Astrocyte (in vitro differentiated cells and primary cell): ENCODE measurements at regions not wholly inside any gene's neighbourhood (a gene's known extent, or its start where the extent isn't known, plus 50 kb on each side); places are given as distances from the start of the nearest gene placed in this dataset.
"Not testable (repeated sequence)": the region's sequence is repeated elsewhere in the genome, so short reads cannot be mapped to it uniquely, and the experiment has no call there.

ENCODE experiments used
- DNase-seq: peaks from one replicate; pipeline ENCODE4 v3.0.0-alpha.2; 2010; ENCODE audit warnings: low read depth
- FAIRE-seq: peaks from 2 replicates; lab custom pipeline; 2011; peaks lifted over from hg19 to GRCh38; lab: Jason Lieb, UNC
- H2AFZ ChIP-seq: 2 replicates; pipeline ENCODE4 v1.6.0; 2012; ENCODE audit warnings: low read depth, low read length, inconsistent platforms
- H3K27ac ChIP-seq: 2 replicates; pipeline ENCODE4 v1.5.1; 2011; ENCODE audit warnings: low read depth, low read length, inconsistent platforms
- H3K27me3 ChIP-seq: 2 replicates; pipeline ENCODE4 v1.6.0; 2011; ENCODE audit warnings: low read length, inconsistent platforms; ENCODE audit not compliant: insufficient read depth
- H3K36me3 ChIP-seq: 2 replicates; pipeline ENCODE4 v1.5.1; 2011; ENCODE audit warnings: low read length, inconsistent platforms; ENCODE audit not compliant: insufficient read depth
- H3K4me1 ChIP-seq: 2 replicates; pipeline ENCODE4 v1.5.1; 2011; ENCODE audit warnings: low read length, inconsistent platforms; ENCODE audit not compliant: insufficient read depth
- H3K4me2 ChIP-seq: 2 replicates; pipeline ENCODE4 v1.6.0; 2012; ENCODE audit warnings: low read length, inconsistent platforms
- H3K4me3 ChIP-seq: 2 replicates; pipeline ENCODE4 v1.5.1; 2011; ENCODE audit warnings: low read depth, mild to moderate bottlenecking, low read length, inconsistent platforms; ENCODE audit not compliant: insufficient read depth
- H3K79me2 ChIP-seq: 2 replicates; pipeline ENCODE4 v1.6.0; 2012; ENCODE audit warnings: mild to moderate bottlenecking, low read length, inconsistent platforms; ENCODE audit not compliant: insufficient read depth
- H3K9ac ChIP-seq: 2 replicates; pipeline ENCODE4 v1.6.0; 2012; ENCODE audit warnings: mild to moderate bottlenecking, low read length, inconsistent platforms
- H3K9me3 ChIP-seq: 2 replicates; pipeline ENCODE4 v1.5.1; 2012; ENCODE audit warnings: low read depth, mild to moderate bottlenecking, low read length, inconsistent platforms; ENCODE audit not compliant: insufficient read depth
- H4K20me1 ChIP-seq: 2 replicates; pipeline ENCODE4 v1.6.0; 2012; ENCODE audit warnings: low read length, inconsistent platforms; ENCODE audit not compliant: insufficient read depth
- H3K27ac Mint-ChIP-seq: one replicate; pipeline ENCODE4 v1.8.0; 2021; ENCODE audit warnings: mild to moderate bottlenecking, mixed read lengths; ENCODE audit not compliant: unreplicated experiment
- H3K27me3 Mint-ChIP-seq: one replicate; pipeline ENCODE4 v1.8.0; 2021; ENCODE audit warnings: low read depth, mixed read lengths; ENCODE audit not compliant: unreplicated experiment
- H3K36me3 Mint-ChIP-seq: one replicate; pipeline ENCODE4 v1.8.0; 2021; ENCODE audit warnings: low read depth, mixed read lengths; ENCODE audit not compliant: unreplicated experiment
- H3K4me1 Mint-ChIP-seq: one replicate; pipeline ENCODE4 v1.8.0; 2021; ENCODE audit warnings: low read depth, mixed read lengths; ENCODE audit not compliant: unreplicated experiment
- H3K4me3 Mint-ChIP-seq: one replicate; pipeline ENCODE4 v1.8.0; 2021; ENCODE audit warnings: mild to moderate bottlenecking, moderate library complexity, mixed read lengths; ENCODE audit not compliant: unreplicated experiment
- H3K9me3 Mint-ChIP-seq: one replicate; pipeline ENCODE4 v1.8.0; 2021; ENCODE audit warnings: mild to moderate bottlenecking, mixed read lengths; ENCODE audit not compliant: unreplicated experiment
- CTCF ChIP-seq: IDR thresholded peaks from 2 replicates; pipeline ENCODE4 v1.5.1; 2011; ENCODE audit warnings: low read depth, mild to moderate bottlenecking, inconsistent platforms, low read length, moderate library complexity; ENCODE audit not compliant: insufficient read depth
- EZH2 ChIP-seq: IDR thresholded peaks from 2 replicates; pipeline ENCODE4 v1.6.1; 2012; ENCODE audit warnings: mild to moderate bottlenecking, low read length, inconsistent platforms; ENCODE audit not compliant: insufficient read depth

- not testable (repeated sequence) for FAIRE-seq, H3K36me3 ChIP-seq, H3K4me3 ChIP-seq, H3K9me3 Mint-ChIP-seq, H3K27me3 ChIP-seq, H3K79me2 ChIP-seq, H3K27ac ChIP-seq, H3K36me3 Mint-ChIP-seq, H3K4me1 ChIP-seq, H3K9ac ChIP-seq, H3K27ac Mint-ChIP-seq, H3K27me3 Mint-ChIP-seq, DNase-seq, H3K4me2 ChIP-seq, H3K9me3 ChIP-seq, H3K4me1 Mint-ChIP-seq, H2AFZ ChIP-seq, H3K4me3 Mint-ChIP-seq, H4K20me1 ChIP-seq
Measured at GRCh38 chr7:35956988-35957387, 156.1 kb downstream of the SEPTIN7 start.

GRCh38 chr7:35961260-35961659 is 160.4 kb downstream of the SEPTIN7 start:
- H3K4me1 Mint-ChIP-seq, H3K9me3 ChIP-seq, H4K20me1 ChIP-seq, DNase-seq, H3K4me3 Mint-ChIP-seq, H3K27me3 ChIP-seq, H3K36me3 Mint-ChIP-seq, H3K9me3 Mint-ChIP-seq, H3K4me3 ChIP-seq, H3K36me3 ChIP-seq, H3K27ac Mint-ChIP-seq, H3K4me1 ChIP-seq, H3K79me2 ChIP-seq, H3K4me2 ChIP-seq, H2AFZ ChIP-seq, FAIRE-seq, H3K27ac ChIP-seq, H3K9ac ChIP-seq, H3K27me3 Mint-ChIP-seq: not testable (repeated sequence)

GRCh38 chr7:35962607-35963006 is 161.8 kb downstream of the SEPTIN7 start:
- H3K36me3 Mint-ChIP-seq, H3K9me3 ChIP-seq, H3K27me3 Mint-ChIP-seq, H3K36me3 ChIP-seq, H3K4me2 ChIP-seq, H3K9ac ChIP-seq, H3K27ac Mint-ChIP-seq, H3K4me1 ChIP-seq, FAIRE-seq, H3K4me3 ChIP-seq, DNase-seq, H3K27ac ChIP-seq, H3K79me2 ChIP-seq, H4K20me1 ChIP-seq, H3K9me3 Mint-ChIP-seq, H2AFZ ChIP-seq, H3K27me3 ChIP-seq, H3K4me1 Mint-ChIP-seq, H3K4me3 Mint-ChIP-seq: not testable (repeated sequence)

GRCh38 chr7:35967366-35968139 is 166.7 kb downstream of the SEPTIN7 start:
- no peaks in the 10 kb centered on the region for H3K4me1 ChIP-seq
- peaks cover 6% of the 10 kb centered on the region for H3K36me3 Mint-ChIP-seq
- TF ChIP-seq CTCF (no peak), EZH2 (no peak)
- H3K36me3 ChIP-seq = no peaks in the 10 kb centered on the region
- no peaks in the 10 kb centered on the region for H3K27me3 ChIP-seq
- H3K4me2 ChIP-seq = no peak overlapping the region
- H3K4me1 Mint-ChIP-seq = no peaks in the 10 kb centered on the region
- FAIRE-seq = no peak
- H4K20me1 ChIP-seq = no peaks in the 10 kb centered on the region
- H2AFZ ChIP-seq = peak overlapping the region; percentile 18
- H3K9ac ChIP-seq = no peak overlapping the region
- H3K27me3 Mint-ChIP-seq = no peaks in the 10 kb centered on the region
- no peak for DNase-seq
- H3K9me3 Mint-ChIP-seq = no peaks in the 10 kb centered on the region
- no peaks in the 10 kb centered on the region for H3K79me2 ChIP-seq
- H3K9me3 ChIP-seq = no peaks in the 10 kb centered on the region
- no peak overlapping the region for H3K27ac ChIP-seq
- no peak overlapping the region for H3K4me3 ChIP-seq
- H3K4me3 Mint-ChIP-seq = no peak overlapping the region
- H3K27ac Mint-ChIP-seq = no peak overlapping the region
